NCI-H524 (cell line): ENCODE measurements at regions not wholly inside any gene's neighbourhood (a gene's known extent, or its start where the extent isn't known, plus 50 kb on each side); places are given as distances from the start of the nearest gene placed in this dataset.
"Not testable (repeated sequence)": the region's sequence is repeated elsewhere in the genome, so short reads cannot be mapped to it uniquely, and the experiment has no call there.

Source experiments
- DNase-seq, 2 experiments: peaks; one replicate each; lab custom pipeline; 2025; lab: John Stamatoyannopoulos, UW

- DNase-seq, result no peak
Observed at GRCh38 chr4:138500869-138501268, 258.7 kb upstream of the SLC7A11 start.

GRCh38 chr4:138499627-138500026 lies 257.5 kb upstream of the SLC7A11 start:
- no peak for DNase-seq

GRCh38 chr4:138494931-138495330 lies 252.8 kb upstream of the SLC7A11 start:
- peak; percentile 1 to 30 for DNase-seq

- DNase-seq, result no peak
Observed at GRCh38 chr4:138494116-138494515, 252.0 kb upstream of the SLC7A11 start.

GRCh38 chr4:138492176-138492575 lies 250.0 kb upstream of the SLC7A11 start:
- DNase-seq, result no peak

- no peak for DNase-seq
Observed at GRCh38 chr4:138488533-138488932, 246.4 kb upstream of the SLC7A11 start.

- DNase-seq, result no peak
Observed at GRCh38 chr4:138487670-138488069, 245.5 kb upstream of the SLC7A11 start.

- no peak for DNase-seq
Observed at GRCh38 chr4:138487230-138487629, 245.1 kb upstream of the SLC7A11 start.

GRCh38 chr4:138485498-138485897 lies 243.3 kb upstream of the SLC7A11 start:
- no peak for DNase-seq

- no peak for DNase-seq
Observed at GRCh38 chr4:138475116-138475515, 233.0 kb upstream of the SLC7A11 start.

- no peak for DNase-seq
Observed at GRCh38 chr4:138473339-138473738, 231.2 kb upstream of the SLC7A11 start.

- DNase-seq, result no peak
Observed at GRCh38 chr4:138460477-138461414, 218.6 kb upstream of the SLC7A11 start.

GRCh38 chr4:138458751-138459150 lies 216.6 kb upstream of the SLC7A11 start:
- no peak for DNase-seq

- DNase-seq, result not testable (repeated sequence)
Observed at GRCh38 chr4:138456349-138456748, 214.2 kb upstream of the SLC7A11 start.

- no peak for DNase-seq
Observed at GRCh38 chr4:138455097-138455496, 212.9 kb upstream of the SLC7A11 start.

GRCh38 chr4:138452826-138453225 lies 210.7 kb upstream of the SLC7A11 start:
- DNase-seq, result no peak

GRCh38 chr4:138451276-138451663 lies 209.1 kb upstream of the SLC7A11 start:
- no peak for DNase-seq

- no peak for DNase-seq
Observed at GRCh38 chr4:138450546-138451275, 208.6 kb upstream of the SLC7A11 start.

GRCh38 chr4:138449938-138450337 lies 207.8 kb upstream of the SLC7A11 start:
- DNase-seq, result no peak

- no peak for DNase-seq
Observed at GRCh38 chr4:138448169-138448568, 206.0 kb upstream of the SLC7A11 start.

- DNase-seq, result no peak
Observed at GRCh38 chr4:138446456-138446855, 204.3 kb upstream of the SLC7A11 start.

- no peak for DNase-seq
Observed at GRCh38 chr4:138445098-138445497, 202.9 kb upstream of the SLC7A11 start.

- DNase-seq, result no peak
Observed at GRCh38 chr4:138444260-138444659, 202.1 kb upstream of the SLC7A11 start.
